ENCODE measurements at regions not wholly inside any gene's neighbourhood (a gene's known extent, or its start where the extent isn't known, plus 50 kb on each side); places are given as distances from the start of the nearest gene placed in this dataset.

DNA sequence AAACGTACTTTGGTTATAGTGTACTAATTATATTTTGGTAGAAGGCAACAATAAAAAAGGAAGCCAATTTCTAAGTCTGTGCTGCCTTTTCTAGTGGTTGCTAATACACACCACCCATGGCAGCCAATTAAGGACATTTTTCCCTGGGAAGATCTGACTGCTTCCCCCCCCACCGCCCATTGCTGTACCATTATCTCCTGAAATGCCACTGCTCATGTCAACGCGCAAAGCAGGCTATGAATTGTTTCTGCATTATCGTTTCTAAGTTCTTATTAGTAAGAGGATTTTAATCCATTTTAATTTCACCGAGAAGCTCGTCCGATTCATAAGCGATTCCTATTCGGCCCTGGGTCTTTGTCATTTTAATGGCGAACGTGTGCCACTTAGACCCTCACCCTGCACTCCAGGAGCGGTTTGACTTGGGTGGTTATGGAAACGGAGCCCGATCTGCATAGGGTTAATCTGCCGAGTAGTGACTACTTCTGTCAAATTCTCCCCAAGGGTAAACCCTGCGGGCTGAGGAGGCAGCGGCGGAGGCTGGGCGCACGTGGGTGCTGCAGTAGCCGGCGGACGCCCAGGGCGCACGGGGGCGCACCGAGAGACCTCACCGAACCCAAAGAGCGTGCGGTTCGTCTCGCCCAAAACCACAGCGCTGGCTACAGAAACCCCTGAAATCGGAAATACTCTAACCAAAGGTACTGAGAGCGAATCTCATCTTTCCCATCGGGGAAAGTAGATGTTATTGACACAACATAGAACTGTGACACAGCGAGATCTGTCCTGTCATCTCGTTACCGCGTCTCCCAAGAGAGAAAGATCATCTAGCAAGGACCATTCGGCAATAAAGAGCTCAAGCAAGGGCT, 55.8 kb upstream of the SHC3 start:
- Mint-ChIP-seq H3K4me1 (peaks cover 16% of the 10 kb centered on the region), H3K36me3 (peaks cover 10% of the 10 kb centered on the region), H3K27ac (no peak overlapping the region), H3K4me3 (peak overlapping the region; percentile 31), H3K27me3 (peaks cover 34% of the 10 kb centered on the region), H3K9me3 (no peaks in the 10 kb centered on the region)

DNA sequence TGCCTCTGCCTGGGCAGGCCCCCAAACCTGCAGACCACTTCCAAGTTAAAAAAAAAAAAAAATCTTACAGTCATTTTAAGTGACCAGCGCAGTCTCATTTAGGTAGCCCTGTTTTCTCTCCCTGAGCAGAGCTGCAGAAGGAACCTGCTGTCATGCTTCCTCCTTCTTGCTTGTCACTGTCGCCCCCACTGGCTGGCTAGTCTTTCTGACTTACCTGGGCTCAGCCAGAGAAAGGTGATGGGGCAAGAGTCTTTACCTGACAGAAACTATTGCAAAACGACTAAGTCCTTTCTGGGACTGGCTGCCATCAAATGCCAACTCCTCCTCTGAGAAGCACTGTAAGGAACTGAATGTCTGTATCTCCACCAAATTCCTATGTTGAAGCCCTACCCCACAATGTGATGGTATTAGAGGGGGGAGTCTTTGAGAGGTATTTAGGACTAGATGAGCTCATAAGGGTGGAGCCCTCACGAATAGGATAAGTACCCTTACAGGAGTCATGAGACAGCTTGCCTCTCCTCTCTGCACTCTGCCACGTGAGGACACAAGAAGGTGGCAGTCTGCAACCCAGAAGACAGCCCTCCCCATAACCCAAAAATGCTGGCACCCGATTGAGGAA, 58.4 kb upstream of the SHC3 start:
- H3K4me1 Mint-ChIP-seq, result peaks cover 16% of the 10 kb centered on the region
- H3K27me3 Mint-ChIP-seq, result peaks cover 34% of the 10 kb centered on the region
- H3K4me3 Mint-ChIP-seq, result no peak overlapping the region
- peaks cover 11% of the 10 kb centered on the region for H3K36me3 Mint-ChIP-seq
- H3K27ac Mint-ChIP-seq, result no peak overlapping the region
- no peaks in the 10 kb centered on the region for H3K9me3 Mint-ChIP-seq

DNA sequence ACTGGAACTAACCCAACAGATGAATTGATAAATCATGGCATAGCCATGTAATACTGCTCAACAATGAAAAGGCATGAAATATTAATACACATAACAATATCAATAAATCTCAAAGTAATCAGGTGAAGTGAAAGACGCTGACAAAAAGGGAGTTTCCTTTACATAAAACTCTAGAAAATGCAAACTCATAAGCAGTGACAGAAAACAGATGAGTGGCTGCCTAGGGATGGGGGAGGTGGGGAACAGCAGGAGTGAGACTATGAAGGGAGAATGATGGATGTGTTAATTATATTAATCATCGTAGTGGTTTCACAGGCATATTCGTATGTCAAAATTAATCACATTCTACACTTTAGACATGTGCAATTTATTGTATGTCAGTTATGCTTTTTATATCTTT, 59.8 kb upstream of the SHC3 start:
- Mint-ChIP-seq H3K9me3 (no peaks in the 10 kb centered on the region), H3K4me1 (peaks cover 16% of the 10 kb centered on the region), H3K27ac (no peak overlapping the region), H3K4me3 (no peak overlapping the region), H3K27me3 (peaks cover 34% of the 10 kb centered on the region), H3K36me3 (peaks cover 11% of the 10 kb centered on the region)

DNA sequence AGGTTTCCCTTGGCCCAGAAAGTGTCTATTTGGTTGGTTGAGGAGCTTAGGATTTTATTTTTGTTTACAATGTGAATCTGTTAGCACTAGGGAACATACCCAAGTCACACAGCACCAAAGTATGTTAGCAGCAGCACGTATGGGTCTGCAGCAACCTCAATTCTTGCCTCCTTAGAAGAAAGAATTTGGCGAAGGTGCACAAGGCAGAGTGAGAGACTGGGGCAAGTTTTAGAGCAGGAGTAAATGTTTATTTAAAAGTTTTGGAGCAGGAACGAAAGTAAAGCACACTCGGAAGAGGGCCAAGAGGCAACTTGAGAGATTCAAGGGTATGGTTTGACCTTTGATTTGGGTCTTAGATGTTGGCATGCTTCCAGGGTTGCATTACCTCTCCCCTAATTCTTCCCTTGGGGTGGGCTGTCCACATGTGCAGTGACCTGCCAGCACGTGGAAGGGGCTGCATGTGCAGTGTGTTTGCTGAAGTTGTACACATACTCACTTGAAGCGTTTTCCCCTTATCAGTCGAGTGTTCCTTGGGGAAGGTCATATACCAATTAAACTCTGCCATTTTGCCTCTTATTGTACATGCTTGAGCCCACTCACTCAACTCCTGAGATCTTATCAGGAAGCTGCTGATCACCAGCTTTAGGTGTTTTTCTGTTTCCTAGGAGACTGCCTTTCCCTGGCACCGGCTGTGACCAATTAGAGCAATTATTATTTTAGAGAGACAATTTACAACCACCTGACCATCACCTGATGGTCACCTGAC, 64.9 kb upstream of the SHC3 start:
- Mint-ChIP-seq H3K27me3 (peaks cover 4% of the 10 kb centered on the region), H3K4me3 (no peak overlapping the region), H3K36me3 (peaks cover 5% of the 10 kb centered on the region), H3K4me1 (no peaks in the 10 kb centered on the region), H3K9me3 (no peaks in the 10 kb centered on the region), H3K27ac (no peak overlapping the region)

DNA sequence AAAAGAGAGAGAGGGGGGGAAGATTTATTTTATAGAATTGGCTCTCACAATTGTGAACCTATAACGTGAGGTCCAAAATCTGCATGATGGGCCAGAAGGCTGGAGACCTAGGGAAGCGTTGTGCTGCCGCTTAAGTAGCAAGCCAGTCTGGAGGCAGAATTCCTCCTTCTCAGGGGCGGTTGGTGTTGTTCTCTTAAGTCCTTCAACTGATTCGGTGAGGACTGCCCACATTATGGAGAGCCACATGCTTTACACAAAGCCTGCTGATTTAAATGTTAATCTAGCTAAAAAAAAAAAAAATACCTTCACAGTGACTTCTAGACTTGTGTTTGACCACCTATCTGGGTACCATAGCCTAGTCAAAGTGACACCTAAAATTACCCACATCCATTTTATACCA, 64.2 kb upstream of the CKS2 start:
- H3K27ac Mint-ChIP-seq, result no peak overlapping the region
- H3K36me3 Mint-ChIP-seq, result no peaks in the 10 kb centered on the region
- H3K27me3 Mint-ChIP-seq, result peaks cover under 1% of the 10 kb centered on the region
- H3K4me1 Mint-ChIP-seq, result no peaks in the 10 kb centered on the region
- no peaks in the 10 kb centered on the region for H3K9me3 Mint-ChIP-seq
- H3K4me3 Mint-ChIP-seq, result no peak overlapping the region

DNA sequence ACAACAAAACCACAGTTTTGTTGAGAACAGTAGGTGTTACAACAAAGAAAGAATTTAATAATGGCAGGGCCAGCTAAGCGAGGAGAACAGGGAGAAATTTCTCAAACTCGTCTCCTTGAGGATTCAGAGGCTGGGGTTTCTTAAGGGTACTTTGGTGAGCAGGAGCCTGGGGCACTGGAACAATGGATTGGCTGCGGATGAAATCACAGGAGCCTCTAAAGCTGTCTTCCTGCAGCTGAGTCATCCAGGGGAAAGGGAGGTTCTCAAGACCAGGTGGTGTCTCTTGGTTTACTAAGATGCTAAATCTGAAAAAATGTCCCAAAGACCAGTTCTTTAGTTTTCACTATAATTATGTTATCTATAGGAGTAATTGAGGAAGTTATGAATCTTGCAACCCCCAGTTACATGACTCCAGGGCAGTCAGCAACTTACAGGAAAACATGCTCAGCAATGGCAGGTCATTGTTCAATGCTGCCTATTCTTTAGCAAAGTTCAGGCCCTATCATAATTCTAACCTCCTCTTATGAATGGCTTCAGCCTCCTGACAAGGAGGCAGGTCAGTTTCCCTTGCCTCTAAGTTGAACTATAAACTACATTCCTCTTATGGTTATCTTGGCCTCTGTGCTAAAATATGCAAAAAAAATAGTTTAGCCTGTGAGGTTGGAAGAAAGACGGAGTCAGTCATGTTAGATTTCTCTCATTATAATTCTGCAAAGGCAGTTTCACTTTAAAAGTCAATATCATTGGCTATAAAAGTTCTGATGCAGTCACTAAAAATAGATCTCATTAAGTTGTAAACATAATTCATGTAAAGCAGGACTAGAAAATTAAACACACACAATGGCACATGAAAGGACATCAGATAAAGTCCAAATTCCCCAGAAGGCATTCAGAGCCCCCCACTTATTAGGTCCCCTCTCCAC, 63.3 kb upstream of the CKS2 start:
- no peaks in the 10 kb centered on the region for H3K4me1 Mint-ChIP-seq
- H3K9me3 Mint-ChIP-seq, result no peaks in the 10 kb centered on the region
- no peaks in the 10 kb centered on the region for H3K27me3 Mint-ChIP-seq
- no peak overlapping the region for H3K27ac Mint-ChIP-seq
- H3K36me3 Mint-ChIP-seq, result no peaks in the 10 kb centered on the region
- no peak overlapping the region for H3K4me3 Mint-ChIP-seq

DNA sequence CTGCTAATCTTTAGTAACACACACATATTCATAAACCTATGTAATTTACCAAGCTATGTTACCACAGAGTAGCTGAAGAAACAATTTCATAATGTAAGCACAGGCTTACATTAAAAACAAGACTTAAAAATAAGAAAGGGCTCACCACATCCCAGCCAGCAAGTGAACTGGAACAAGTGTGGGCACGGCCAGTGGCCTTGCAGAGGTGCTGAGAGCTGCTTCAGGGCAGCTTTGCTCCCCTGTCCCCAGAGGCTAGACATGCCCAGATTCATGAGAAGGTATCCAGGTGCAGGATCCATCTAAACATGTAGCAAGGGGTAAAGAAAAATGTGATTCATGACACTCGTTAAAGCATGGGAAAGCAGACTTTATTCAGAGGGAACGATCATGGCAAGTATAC, 62.0 kb upstream of the CKS2 start:
- H3K36me3 Mint-ChIP-seq, result no peaks in the 10 kb centered on the region
- H3K4me3 Mint-ChIP-seq, result no peak overlapping the region
- no peaks in the 10 kb centered on the region for H3K27me3 Mint-ChIP-seq
- no peaks in the 10 kb centered on the region for H3K9me3 Mint-ChIP-seq
- H3K4me1 Mint-ChIP-seq, result no peaks in the 10 kb centered on the region
- H3K27ac Mint-ChIP-seq, result no peak overlapping the region

DNA sequence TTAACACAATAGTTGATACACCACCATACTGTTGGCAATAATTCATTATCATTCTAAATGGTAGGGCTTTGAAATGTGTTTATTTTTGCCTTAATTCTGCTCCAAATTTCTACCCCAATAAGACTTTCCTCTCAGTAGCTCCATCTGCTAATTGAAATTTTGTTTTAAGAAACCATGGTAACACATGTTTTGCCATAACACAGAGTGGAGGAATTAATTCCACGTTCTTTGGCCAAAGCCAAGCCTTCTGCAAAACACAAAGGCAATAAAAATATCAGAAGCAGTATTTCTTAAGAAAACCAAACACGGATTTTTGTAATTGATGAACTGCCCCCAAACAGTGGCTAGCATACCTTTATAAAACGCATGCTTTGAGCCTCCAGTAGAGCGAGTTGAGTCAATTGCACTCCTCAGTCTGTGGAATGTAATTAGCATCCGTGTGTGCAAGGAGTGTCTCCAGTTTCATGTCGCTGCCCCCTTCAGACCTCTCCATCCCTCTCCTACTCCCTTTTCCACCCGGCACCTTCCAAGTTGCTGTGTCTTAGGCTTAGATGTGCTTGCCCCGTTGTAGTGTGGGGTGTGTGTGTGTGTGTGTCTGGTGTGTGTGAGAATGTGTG, 58.2 kb upstream of the CKS2 start:
- H3K27ac Mint-ChIP-seq, result no peak overlapping the region
- H3K4me3 Mint-ChIP-seq, result no peak overlapping the region
- no peaks in the 10 kb centered on the region for H3K9me3 Mint-ChIP-seq
- no peaks in the 10 kb centered on the region for H3K36me3 Mint-ChIP-seq
- no peaks in the 10 kb centered on the region for H3K4me1 Mint-ChIP-seq
- H3K27me3 Mint-ChIP-seq, result no peaks in the 10 kb centered on the region

DNA sequence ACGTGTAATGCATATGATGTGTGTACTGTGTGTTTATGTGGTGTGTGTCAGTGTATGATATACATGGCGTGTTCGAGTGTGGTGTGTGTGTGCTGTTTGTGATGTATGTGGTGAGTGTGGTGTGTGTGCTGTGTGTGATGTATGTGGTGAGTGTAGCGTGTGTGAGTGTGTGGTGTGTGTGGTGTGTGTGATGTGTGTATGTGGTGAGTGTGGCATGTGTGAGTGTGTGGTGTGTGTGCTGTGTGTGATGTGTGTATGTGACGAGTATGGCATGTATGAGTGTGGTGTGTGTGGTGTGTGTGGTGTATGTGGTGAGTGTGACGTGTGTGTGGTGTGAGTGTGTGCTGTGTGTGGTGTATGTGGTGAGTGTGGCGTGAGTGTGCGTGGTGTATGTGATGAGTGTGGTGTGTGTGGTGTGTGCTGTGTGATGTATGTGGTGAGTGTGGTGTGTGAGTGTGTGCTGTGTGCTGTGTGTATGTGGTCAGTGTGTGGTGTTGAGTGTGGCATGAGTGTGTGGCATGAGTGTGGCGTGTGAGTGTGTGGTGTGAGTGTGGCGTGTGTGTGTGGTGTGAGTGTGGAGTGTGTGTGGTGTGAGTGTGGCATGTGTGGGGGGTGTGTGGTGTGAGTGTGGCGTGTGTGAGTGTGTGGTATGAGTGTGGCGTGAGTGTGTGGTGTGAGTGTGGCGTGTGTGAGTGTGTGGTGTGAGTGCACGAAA, 56.8 kb upstream of the CKS2 start:
- no peaks in the 10 kb centered on the region for H3K27me3 Mint-ChIP-seq
- no peak overlapping the region for H3K27ac Mint-ChIP-seq
- no peaks in the 10 kb centered on the region for H3K9me3 Mint-ChIP-seq
- H3K36me3 Mint-ChIP-seq, result no peaks in the 10 kb centered on the region
- H3K4me3 Mint-ChIP-seq, result no peak overlapping the region
- no peaks in the 10 kb centered on the region for H3K4me1 Mint-ChIP-seq

DNA sequence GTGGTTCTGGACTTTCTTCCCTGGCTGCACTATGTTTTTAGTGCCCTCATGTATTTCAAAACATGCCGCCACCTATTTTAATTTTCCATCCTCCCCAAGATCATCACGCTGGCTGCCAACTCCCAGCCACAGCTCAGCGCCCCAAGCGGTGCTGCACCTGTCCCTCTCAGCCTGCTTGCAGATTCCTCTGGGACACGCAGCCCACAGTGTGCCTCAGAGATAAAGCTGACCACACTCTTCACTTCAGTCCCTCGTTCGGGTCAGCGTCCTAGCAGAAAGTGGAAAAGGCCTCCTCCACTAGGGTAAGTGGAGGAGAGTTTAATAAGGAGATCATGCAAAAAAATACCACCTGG, 56.2 kb upstream of the CKS2 start:
- Mint-ChIP-seq H3K27me3 (no peaks in the 10 kb centered on the region), H3K4me3 (no peak overlapping the region), H3K9me3 (no peaks in the 10 kb centered on the region)

DNA sequence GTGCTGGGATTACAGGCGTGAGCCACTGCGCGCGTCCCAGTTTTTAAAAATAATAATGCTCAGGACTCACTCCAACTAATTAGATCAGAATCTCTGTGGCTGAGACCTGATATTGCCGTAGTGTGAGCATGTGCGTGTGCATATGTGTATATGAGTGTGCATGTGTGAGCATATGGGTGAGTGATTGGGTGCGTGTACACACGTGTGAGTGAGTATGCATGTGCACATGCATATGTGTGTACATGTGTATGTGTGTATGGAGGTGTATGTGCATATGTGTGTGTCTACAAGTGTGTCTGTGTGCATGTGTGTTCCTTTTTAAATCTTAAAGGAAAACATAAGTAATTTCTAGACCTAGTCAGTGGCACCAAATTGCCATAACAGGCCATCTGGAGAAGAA, 54.8 kb upstream of the CKS2 start:
- no peaks in the 10 kb centered on the region for H3K27me3 Mint-ChIP-seq
- no peaks in the 10 kb centered on the region for H3K36me3 Mint-ChIP-seq
- no peak overlapping the region for H3K27ac Mint-ChIP-seq
- H3K4me1 Mint-ChIP-seq, result no peaks in the 10 kb centered on the region
- no peak overlapping the region for H3K4me3 Mint-ChIP-seq
- no peaks in the 10 kb centered on the region for H3K9me3 Mint-ChIP-seq

More for the DNA sequence above, 56.2 kb upstream of the CKS2 start:
- H3K36me3 Mint-ChIP-seq, result no peaks in the 10 kb centered on the region
- H3K27ac Mint-ChIP-seq, result no peak overlapping the region
- no peaks in the 10 kb centered on the region for H3K4me1 Mint-ChIP-seq

DNA sequence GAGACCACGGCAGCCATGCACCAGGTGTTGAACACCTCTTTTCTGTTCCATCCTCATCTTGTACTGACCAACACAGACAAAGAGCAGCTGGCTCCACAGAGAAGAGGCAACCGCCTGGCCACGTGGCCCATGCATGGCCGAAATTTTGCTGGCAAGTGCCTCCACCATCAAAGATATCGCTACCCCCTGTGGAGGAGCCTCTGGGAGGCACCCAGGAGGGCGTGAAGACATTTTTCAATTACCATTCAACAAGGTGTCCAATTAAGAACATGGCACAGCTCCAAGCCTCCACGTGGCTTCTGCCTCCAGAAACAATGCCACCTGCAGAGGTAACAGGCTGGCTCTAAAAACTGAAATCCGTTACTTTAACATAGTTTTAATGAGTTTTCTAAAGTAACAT, 54.4 kb upstream of the CKS2 start:
- Mint-ChIP-seq H3K9me3 (no peaks in the 10 kb centered on the region), H3K36me3 (no peaks in the 10 kb centered on the region), H3K27ac (no peak overlapping the region), H3K4me3 (no peak overlapping the region), H3K4me1 (no peaks in the 10 kb centered on the region), H3K27me3 (no peaks in the 10 kb centered on the region)

DNA sequence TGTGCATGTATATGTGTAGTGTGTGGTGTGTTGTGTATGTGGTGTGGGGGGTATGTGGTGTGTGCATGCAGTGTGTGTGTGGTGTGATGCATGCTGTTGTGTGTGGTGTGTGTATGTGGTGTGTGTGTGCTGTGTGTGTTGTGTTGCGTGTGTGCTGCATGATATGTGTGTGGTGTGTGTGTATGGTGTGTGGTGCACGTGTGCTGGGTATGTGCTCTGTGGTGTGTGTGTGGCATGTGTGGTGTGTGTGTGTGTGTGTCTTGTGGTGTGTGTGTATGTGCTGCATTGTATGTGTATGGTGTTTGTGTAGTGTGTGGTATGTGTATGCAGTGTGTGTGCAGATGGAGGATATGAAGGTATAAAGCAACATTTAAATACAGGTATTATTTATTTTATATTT, 50.5 kb upstream of the CKS2 start:
- Mint-ChIP-seq H3K4me3 (no peak overlapping the region), H3K4me1 (no peaks in the 10 kb centered on the region), H3K27me3 (no peaks in the 10 kb centered on the region), H3K27ac (no peak overlapping the region), H3K36me3 (no peaks in the 10 kb centered on the region), H3K9me3 (no peaks in the 10 kb centered on the region)
